CD14-positive monocyte (primary cell): ENCODE measurements at regions not wholly inside any gene's neighbourhood (a gene's known extent, or its start where the extent isn't known, plus 50 kb on each side); places are given as distances from the start of the nearest gene placed in this dataset.
"Not testable (repeated sequence)": the region's sequence is repeated elsewhere in the genome, so short reads cannot be mapped to it uniquely, and the experiment has no call there.

ENCODE experiments used
- DNase-seq, 3 donors: peaks; one replicate each; pipeline ENCODE4 v3.0.0-alpha.2; 2011 to 2022
- H2AFZ ChIP-seq: 2 replicates; pipeline ENCODE4 v1.6.0; 2012; ENCODE audit warnings: mild to moderate bottlenecking, low read depth, low read length, inconsistent platforms; ENCODE audit not compliant: insufficient read depth, poor library complexity, severe bottlenecking
- H3K27ac ChIP-seq, 2 donors: 1 replicate in 1 of 2; 2 replicates in 1 of 2; pipeline ENCODE4 v1.5.1; 2012 to 2013; ENCODE audit warnings: low read length in 2 of 2, control low read depth in 1 of 2, inconsistent platforms in 1 of 2, low read depth in 1 of 2, mild to moderate bottlenecking in 1 of 2
- H3K27me3 ChIP-seq, 2 donors: one replicate each; pipeline versions ENCODE4 v1.6.0 to v1.6.1; 2011 to 2013; ENCODE audit warnings: low read length in 2 of 2; ENCODE audit not compliant: control insufficient read depth in 2 of 2, insufficient read depth in 2 of 2
- H3K36me3 ChIP-seq, 2 donors: replicated peaks in 1 of 2; 1 replicate in 1 of 2; 2 replicates in 1 of 2; pipeline versions ENCODE4 v1.5.1 to v1.6.1; 2012 to 2013; ENCODE audit warnings: low read length in 2 of 2, control low read depth in 1 of 2, inconsistent platforms in 1 of 2, mild to moderate bottlenecking in 1 of 2; ENCODE audit not compliant: insufficient read depth in 2 of 2, control insufficient read depth in 1 of 2
- H3K4me1 ChIP-seq, 2 donors: 1 replicate in 1 of 2; 2 replicates in 1 of 2; pipeline versions ENCODE4 v1.5.1 to v1.6.1; 2012 to 2013; ENCODE audit warnings: low read length in 2 of 2, control low read depth in 1 of 2, inconsistent platforms in 1 of 2, mild to moderate bottlenecking in 1 of 2, moderate library complexity in 1 of 2; ENCODE audit not compliant: insufficient read depth in 2 of 2, control insufficient read depth in 1 of 2
- H3K4me2 ChIP-seq: replicated peaks from 2 replicates; pipeline ENCODE3; 2012; ENCODE audit warnings: low read length, moderate library complexity, mild to moderate bottlenecking; ENCODE audit not compliant: poor library complexity, severe bottlenecking; ENCODE audit errors: extremely low read depth
- H3K4me3 ChIP-seq, 3 experiments: fragments of 200-600 bp in 1 of 3; sonication (generic) in 1 of 3; replicated peaks in 1 of 3; 1 replicate in 2 of 3; 2 replicates in 1 of 3; pipeline ENCODE4 v1.5.1; 2011 to 2013; ENCODE audit warnings: low read length in 3 of 3, mild to moderate bottlenecking in 3 of 3, control low read depth in 2 of 3, low read depth in 2 of 3, inconsistent platforms in 1 of 3, moderate library complexity in 1 of 3
- H3K79me2 ChIP-seq: 2 replicates; pipeline ENCODE4 v1.6.0; 2012; ENCODE audit warnings: mild to moderate bottlenecking, control low read depth, inconsistent platforms, low read length, moderate library complexity; ENCODE audit not compliant: insufficient read depth
- H3K9ac ChIP-seq: 2 replicates; pipeline ENCODE4 v1.6.0; 2017; ENCODE audit warnings: low read length, mild to moderate bottlenecking; ENCODE audit not compliant: insufficient read depth, poor library complexity, severe bottlenecking
- H3K9me3 ChIP-seq, 2 donors: replicated peaks in 1 of 2; 1 replicate in 1 of 2; 2 replicates in 1 of 2; pipeline versions ENCODE4 v1.5.1 to v1.6.1; 2012 to 2013; ENCODE audit warnings: low read length in 2 of 2, control low read depth in 1 of 2; ENCODE audit not compliant: control insufficient read depth in 1 of 2, insufficient read depth in 1 of 2
- H4K20me1 ChIP-seq: 2 replicates; pipeline ENCODE4 v1.6.0; 2012; ENCODE audit warnings: mild to moderate bottlenecking, low read length, control low read depth, moderate library complexity; ENCODE audit not compliant: insufficient read depth
- H3K27ac Mint-ChIP-seq, 7 donors: one replicate each; pipeline ENCODE4 v1.8.0; 2020; ENCODE audit warnings: mild to moderate bottlenecking in 7 of 7, mixed read lengths in 7 of 7, moderate library complexity in 6 of 7, inconsistent platforms in 2 of 7
- H3K27me3 Mint-ChIP-seq, 3 donors: one replicate each; pipeline ENCODE4 v1.8.0; 2021 to 2022; ENCODE audit warnings: low read depth in 3 of 3, mild to moderate bottlenecking in 3 of 3, mixed read lengths in 3 of 3, moderate library complexity in 3 of 3, inconsistent platforms in 1 of 3
- H3K36me3 Mint-ChIP-seq, 2 donors: one replicate each; pipeline ENCODE4 v1.8.0; 2020; ENCODE audit warnings: mixed read lengths in 2 of 2, inconsistent platforms in 1 of 2, mild to moderate bottlenecking in 1 of 2
- H3K4me1 Mint-ChIP-seq: one replicate; pipeline ENCODE4 v1.8.0; 2020; ENCODE audit warnings: mild to moderate bottlenecking, mixed read lengths
- H3K4me3 Mint-ChIP-seq, 2 donors: one replicate each; pipeline ENCODE4 v1.8.0; 2020; ENCODE audit warnings: mild to moderate bottlenecking in 2 of 2, mixed read lengths in 2 of 2, moderate library complexity in 1 of 2
- H3K9me3 Mint-ChIP-seq, 7 donors: one replicate each; pipeline ENCODE4 v1.8.0; 2020 to 2022; ENCODE audit warnings: mixed read lengths in 7 of 7, mild to moderate bottlenecking in 6 of 7, moderate library complexity in 6 of 7, inconsistent platforms in 2 of 7
- WGBS: methylation state at CpG from one replicate; pipeline ENCODE4 v1.1.5; 2013; ENCODE audit warnings: missing lambda C conversion rate; ENCODE audit not compliant: insufficient coverage; 5-methylcytosine and 5-hydroxymethylcytosine counted together
- intact Hi-C, 2 donors: fragments of 100-400 bp; cut with micrococcal nuclease; formaldehyde crosslinking; loops; one replicate each; pipeline versions ENCODE4 v1.15.0 to v1.15.1; 2023

DNA sequence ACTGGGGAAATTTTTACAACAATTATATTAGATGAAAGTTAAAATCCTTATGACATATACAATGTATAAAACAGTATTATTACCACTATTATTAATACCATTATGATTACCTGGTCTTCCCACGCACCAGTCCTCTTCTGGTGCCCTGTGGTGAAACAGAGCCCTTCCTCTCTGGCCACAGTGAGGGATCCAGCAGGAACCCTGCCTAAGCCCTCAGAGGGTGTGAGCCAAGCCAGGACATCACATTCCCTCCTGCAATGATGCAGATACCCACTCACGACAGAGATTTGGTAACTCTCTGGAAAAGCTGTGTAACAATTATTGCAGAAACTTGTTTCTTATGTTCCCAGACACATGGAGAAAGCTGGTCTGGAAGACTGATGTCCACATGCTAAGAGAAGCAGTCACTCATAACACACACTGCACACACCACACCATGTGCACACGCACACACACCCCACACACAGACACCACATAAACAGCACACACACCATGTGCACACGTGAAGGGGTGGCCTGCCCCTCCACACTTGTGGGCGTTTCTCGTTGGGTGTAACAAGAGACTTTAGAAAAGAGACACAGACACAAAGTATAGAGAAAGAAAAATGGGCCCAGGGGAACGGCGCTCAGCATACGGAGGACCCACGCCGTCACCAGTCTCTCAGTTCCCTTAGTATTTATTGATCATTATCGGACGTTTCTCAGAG, 1373.8 kb upstream of the DEFB115 start:
- H3K36me3 ChIP-seq, H3K27me3 Mint-ChIP-seq, DNase-seq, H3K79me2 ChIP-seq, H3K9ac ChIP-seq, H3K4me3 Mint-ChIP-seq, H3K27ac ChIP-seq, H3K4me1 Mint-ChIP-seq, H2AFZ ChIP-seq, H3K27me3 ChIP-seq, H3K27ac Mint-ChIP-seq, H4K20me1 ChIP-seq, H3K36me3 Mint-ChIP-seq, H3K4me3 ChIP-seq, H3K4me2 ChIP-seq, H3K4me1 ChIP-seq: not testable (repeated sequence)
- H3K9me3 ChIP-seq = peaks cover 32 to 34% of the 10 kb centered on the region in 2 donors
- peaks cover 16 to 47% (median 33%) of the 10 kb centered on the region in 7 donors for H3K9me3 Mint-ChIP-seq
- intact Hi-C loops = loop anchor here in 1 of 2 donors (5.0 kb wide), 1 partner anchor 776 kb away; no protein-coding TSS in a partner anchor
- WGBS = 97% methylated on average over 6 of the region's 13 CpGs

DNA sequence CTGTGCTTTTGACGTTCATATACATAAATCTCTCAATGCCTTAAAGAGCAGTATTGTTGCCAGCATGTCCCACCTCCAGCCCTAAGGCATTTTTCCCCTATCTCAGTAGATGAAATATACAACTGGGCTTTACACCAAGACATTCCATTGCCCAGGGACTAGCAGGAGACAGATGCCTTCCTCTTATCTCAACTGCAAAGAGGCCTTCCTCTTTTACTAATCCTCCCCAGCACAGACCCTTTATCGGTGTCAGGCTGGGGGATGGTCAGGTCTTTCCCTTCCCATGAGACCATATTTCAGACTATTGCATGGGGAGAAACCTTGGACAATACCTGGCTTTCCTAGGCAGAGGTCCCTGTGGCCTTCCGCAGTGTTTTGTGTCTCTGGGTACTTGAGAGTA, 1373.1 kb upstream of the DEFB115 start:
- not testable (repeated sequence) for H3K4me3 Mint-ChIP-seq, H3K27me3 Mint-ChIP-seq, H3K4me3 ChIP-seq, H3K27ac Mint-ChIP-seq, H3K27me3 ChIP-seq, H3K4me2 ChIP-seq, H3K27ac ChIP-seq, H4K20me1 ChIP-seq, H3K4me1 Mint-ChIP-seq, H2AFZ ChIP-seq, H3K36me3 ChIP-seq, H3K9ac ChIP-seq, H3K79me2 ChIP-seq, H3K4me1 ChIP-seq, DNase-seq, H3K36me3 Mint-ChIP-seq
- 76% methylated on average over 2 of the region's 3 CpGs for WGBS
- H3K9me3 ChIP-seq = peaks cover 25 to 28% of the 10 kb centered on the region in 2 donors
- intact Hi-C loops = loop anchor here in 1 of 2 donors (5.0 kb wide), 1 partner anchor 777 kb away; no protein-coding TSS in a partner anchor
- peaks cover 14 to 42% (median 27%) of the 10 kb centered on the region in 7 donors for H3K9me3 Mint-ChIP-seq

DNA sequence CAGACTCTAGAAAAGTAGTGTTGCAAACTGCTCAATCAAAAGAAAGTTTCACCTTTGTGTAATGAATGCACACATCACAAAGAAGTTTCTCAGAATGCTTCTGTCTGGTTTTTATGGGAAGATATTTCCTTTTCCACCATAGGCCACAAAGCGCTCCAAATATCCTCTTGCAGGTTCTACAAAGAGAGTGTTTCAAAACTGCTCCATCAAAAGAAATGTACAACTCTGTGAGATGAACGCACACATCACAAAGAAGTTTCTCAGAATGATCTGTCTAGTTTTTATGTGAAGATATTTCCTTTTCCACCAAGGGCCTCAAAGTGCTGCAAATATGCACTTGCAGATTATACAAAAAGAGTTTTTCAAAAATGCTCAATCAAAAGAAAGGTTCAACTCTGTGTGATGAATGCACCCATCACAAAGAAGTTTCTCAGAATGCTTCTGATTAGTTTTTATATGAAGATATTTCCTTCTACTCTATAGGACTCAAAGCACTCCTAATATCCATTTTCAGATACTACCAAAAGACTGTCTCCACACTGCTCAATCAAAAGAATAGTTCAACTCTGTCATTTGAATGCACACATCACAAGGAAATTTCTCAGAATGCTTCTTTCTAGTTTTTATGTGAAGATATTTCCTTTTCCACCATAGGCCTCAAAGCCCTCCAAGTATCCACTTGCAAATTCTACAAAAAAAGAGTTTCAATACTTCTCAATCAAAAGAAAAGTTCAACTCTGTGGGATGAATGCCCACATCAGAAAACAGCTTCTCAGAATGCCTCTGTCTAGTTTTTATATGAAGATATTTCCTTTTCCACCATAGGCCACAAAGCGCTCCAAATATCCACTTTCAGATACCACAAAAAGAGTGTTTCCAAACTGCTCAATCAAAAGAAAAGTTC, 1371.9 kb upstream of the DEFB115 start:
- H2AFZ ChIP-seq, DNase-seq, H4K20me1 ChIP-seq, H3K27me3 ChIP-seq, H3K9ac ChIP-seq, intact Hi-C loops, H3K4me1 ChIP-seq, H3K36me3 ChIP-seq, H3K27ac Mint-ChIP-seq, H3K79me2 ChIP-seq, H3K36me3 Mint-ChIP-seq, H3K4me1 Mint-ChIP-seq, H3K27ac ChIP-seq, H3K4me3 Mint-ChIP-seq, H3K4me2 ChIP-seq, H3K4me3 ChIP-seq, H3K27me3 Mint-ChIP-seq: not testable (repeated sequence)
- peaks cover 12 to 37% (median 22%) of the 10 kb centered on the region in 7 donors for H3K9me3 Mint-ChIP-seq
- peaks cover 19 to 23% of the 10 kb centered on the region in 2 donors for H3K9me3 ChIP-seq
- WGBS = 30% methylated on average over 2 of the region's 3 CpGs

DNA sequence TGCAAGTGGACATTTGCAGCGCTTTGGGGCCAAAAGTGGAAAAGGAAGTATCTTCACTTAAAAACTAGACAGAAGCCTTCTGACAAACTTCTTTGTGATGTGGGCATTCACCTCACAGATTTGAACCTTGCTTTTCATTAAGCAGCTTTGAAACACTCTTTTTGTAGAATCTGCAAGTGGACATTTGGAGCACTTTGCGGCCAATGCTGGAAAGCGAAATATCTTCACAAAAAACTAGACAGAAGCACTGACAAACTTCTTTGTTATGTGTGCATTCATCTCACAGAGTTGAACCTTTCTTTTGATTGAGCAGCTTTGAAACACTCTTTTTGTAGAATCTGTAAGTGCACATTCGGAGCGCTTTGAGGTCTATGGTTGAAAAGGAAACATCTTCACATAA, 1365.9 kb upstream of the DEFB115 start:
- H3K27ac Mint-ChIP-seq, H3K36me3 ChIP-seq, H3K27ac ChIP-seq, H3K27me3 ChIP-seq, H3K36me3 Mint-ChIP-seq, DNase-seq, H2AFZ ChIP-seq, H3K4me1 ChIP-seq, H3K79me2 ChIP-seq, H3K4me3 ChIP-seq, H3K4me3 Mint-ChIP-seq, H3K4me2 ChIP-seq, H3K9ac ChIP-seq, H3K27me3 Mint-ChIP-seq, H4K20me1 ChIP-seq, H3K4me1 Mint-ChIP-seq: not testable (repeated sequence)
- peaks cover 4 to 20% of the 10 kb centered on the region in 2 donors for H3K9me3 ChIP-seq
- H3K9me3 Mint-ChIP-seq = peaks cover 3 to 26% (median 8%) of the 10 kb centered on the region in 7 donors
- WGBS = 90% methylated on average over 5 of the region's 5 CpGs
- intact Hi-C loops = loop anchor here in 1 of 2 donors (2.0 kb wide), 1 partner anchor 687 kb away; no protein-coding TSS in a partner anchor
